A673 (cell line): ENCODE measurements at regions not wholly inside any gene's neighbourhood (a gene's known extent, or its start where the extent isn't known, plus 50 kb on each side); places are given as distances from the start of the nearest gene placed in this dataset.

ENCODE experiments used
- BruUV-seq: library from RNA; stranded (reverse); fragments of 400-500 nt; replicated peaks from 2 replicates; lab custom pipeline; 2021; lab: Mats Ljungman, UMichigan
- CTCF ChIA-PET: fragments of 300-600 bp; sonication (Branson Sonifier 250); formaldehyde crosslinking; loops from one replicate; lab custom pipeline; 2022; ENCODE audit warnings: antibody characterized with exemption; lab: Charles Lee
- POLR2A ChIA-PET: fragments of 300-600 bp; sonication (Branson Sonifier 250); formaldehyde crosslinking; loops from one replicate; lab custom pipeline; 2022; ENCODE audit warnings: antibody characterized with exemption; ENCODE audit not compliant: low non-redundant PET; lab: Charles Lee
- DNase-seq: peaks from one replicate; pipeline ENCODE4 v3.0.0-alpha.2; 2015; ENCODE audit warnings: low spot score
- H3K27ac ChIP-seq: fragments of 200-600 bp; sonication (generic); 2 replicates; pipeline ENCODE4 v1.5.1; 2016; ENCODE audit warnings: mixed run types, low read depth, mild to moderate bottlenecking, mixed read lengths, antibody characterized with exemption, low read length; ENCODE audit not compliant: poor library complexity, severe bottlenecking
- H3K27me3 ChIP-seq: fragments of 200-600 bp; sonication (generic); replicated peaks from 2 replicates; pipeline ENCODE4 v1.6.1; 2017; ENCODE audit warnings: mixed run types, low read depth, mild to moderate bottlenecking, mixed read lengths, antibody characterized with exemption, low read length; ENCODE audit not compliant: insufficient read depth, poor library complexity
- H3K36me3 ChIP-seq: fragments of 200-600 bp; sonication (generic); 2 replicates; pipeline ENCODE4 v1.6.1; 2016; ENCODE audit warnings: mixed run types, mild to moderate bottlenecking, mixed read lengths, antibody characterized with exemption, low read length; ENCODE audit not compliant: insufficient read depth, poor library complexity, severe bottlenecking
- H3K4me1 ChIP-seq: fragments of 200-600 bp; sonication (generic); 2 replicates; pipeline ENCODE4 v1.6.1; 2017; ENCODE audit warnings: mixed run types, mild to moderate bottlenecking, mixed read lengths, antibody characterized with exemption, low read length; ENCODE audit not compliant: insufficient read depth, poor library complexity, severe bottlenecking
- H3K4me3 ChIP-seq: fragments of 200-600 bp; sonication (generic); 2 replicates; pipeline ENCODE4 v1.5.1; 2016; ENCODE audit warnings: low read depth, mixed run types, mild to moderate bottlenecking, mixed read lengths, low read length; ENCODE audit not compliant: poor library complexity, severe bottlenecking
- H3K9me3 ChIP-seq: fragments of 200-600 bp; sonication (generic); 2 replicates; pipeline ENCODE4 v1.6.1; 2016; ENCODE audit warnings: mixed run types, low read depth, mild to moderate bottlenecking, mixed read lengths, antibody characterized with exemption, low read length; ENCODE audit not compliant: poor library complexity, severe bottlenecking
- CTCF ChIP-seq: fragments of 300-800, 200-600 bp; sonication (generic); conservative IDR thresholded peaks from 2 replicates; pipeline ENCODE4 v1.5.1; 2017; ENCODE audit warnings: low read depth, mild to moderate bottlenecking, antibody characterized with exemption, low read length, moderate library complexity, mixed read lengths
- EZH2 ChIP-seq: fragments of 200-600 bp; sonication (generic); IDR thresholded peaks from 2 replicates; pipeline ENCODE4 v1.6.1; 2017; ENCODE audit warnings: borderline replicate concordance, low read depth, mild to moderate bottlenecking, mixed read lengths, antibody characterized with exemption, low read length; ENCODE audit not compliant: poor library complexity, severe bottlenecking
- intact Hi-C: fragments of 100-400 bp; cut with micrococcal nuclease; formaldehyde crosslinking; loops from one replicate; pipeline ENCODE4 v1.10.0; 2022; ENCODE audit not compliant: unreplicated experiment

GRCh38 chr14:25358330-25358729, 308.4 kb upstream of the STXBP6 start:
- TF ChIP-seq CTCF (no peak), EZH2 (no peak)
- BruUV-seq: no TSS peak
- intact Hi-C loops: no loop called here
- Histone ChIP-seq H3K4me3 (no peak overlapping the region), H3K9me3 (no peaks in the 10 kb centered on the region), H3K4me1 (no peaks in the 10 kb centered on the region), H3K36me3 (no peaks in the 10 kb centered on the region), H3K27me3 (no peaks in the 10 kb centered on the region), H3K27ac (no peak overlapping the region)
- no peak for DNase-seq
- POLR2A ChIA-PET: no interaction called here
- CTCF ChIA-PET: no interaction called here

GRCh38 chr14:25351269-25351668, 301.3 kb upstream of the STXBP6 start:
- no peak for DNase-seq
- CTCF ChIA-PET: no interaction called here
- BruUV-seq: no TSS peak
- intact Hi-C loops: no loop called here
- TF ChIP-seq EZH2: no peak
- no peak for TF ChIP-seq CTCF
- Histone ChIP-seq H3K36me3 (no peaks in the 10 kb centered on the region), H3K27me3 (no peaks in the 10 kb centered on the region), H3K4me1 (no peaks in the 10 kb centered on the region), H3K27ac (no peak overlapping the region), H3K9me3 (no peaks in the 10 kb centered on the region), H3K4me3 (no peak overlapping the region)
- POLR2A ChIA-PET: interaction anchor here (0.6 kb wide), 1 partner anchor 549 kb away, joined by 9 read pairs; no protein-coding TSS in a partner anchor

- no peaks in the 10 kb centered on the region for H3K27me3 ChIP-seq
Observed at GRCh38 chr14:25350802-25351201, 300.9 kb upstream of the STXBP6 start.

More at GRCh38 chr14:25350802-25351201, 300.9 kb upstream of the STXBP6 start:
- ChIA-PET POLR2A (no interaction called here), CTCF (no interaction called here)
- Histone ChIP-seq H3K9me3 (no peaks in the 10 kb centered on the region), H3K27ac (no peak overlapping the region), H3K36me3 (no peaks in the 10 kb centered on the region), H3K4me1 (no peaks in the 10 kb centered on the region), H3K4me3 (no peak overlapping the region)
- intact Hi-C loops: no loop called here
- DNase-seq: no peak
- BruUV-seq: no TSS peak
- TF ChIP-seq EZH2 (no peak), CTCF (no peak)
